ENCODE measurements at regions not wholly inside any gene's neighbourhood (a gene's known extent, or its start where the extent isn't known, plus 50 kb on each side); places are given as distances from the start of the nearest gene placed in this dataset.
A peak's percentile ranks its signal among the peaks of the same experiment; 100 is the strongest.
"Not testable (repeated sequence)": the region's sequence is repeated elsewhere in the genome, so short reads cannot be mapped to it uniquely, and the experiment has no call there.

GRCh38 chr6:5892669-5893068, 114.1 kb downstream of the NRN1 start:
- no peak for TF ChIP-seq EZH2 (IDR thresholded peaks at IDR 0.05; ENCODE audit: insufficient read depth, low read length)
- TF ChIP-seq CTCF (IDR thresholded peaks at IDR 0.05; ENCODE audit: insufficient read depth, low read depth, low read length): no peak
- DNase-seq (ENCODE audit: low read depth) (no peak), FAIRE-seq (no peak)
- Mint-ChIP-seq H3K27ac (ENCODE audit: unreplicated experiment) (no peak overlapping the region), H3K36me3 (ENCODE audit: low read depth, unreplicated experiment) (no peaks in the 10 kb centered on the region), H3K9me3 (ENCODE audit: unreplicated experiment) (peaks cover 11% of the 10 kb centered on the region), H3K27me3 (ENCODE audit: low read depth, unreplicated experiment) (peaks cover 1% of the 10 kb centered on the region), H3K4me1 (ENCODE audit: low read depth, unreplicated experiment) (no peaks in the 10 kb centered on the region), H3K4me3 (ENCODE audit: unreplicated experiment) (peak overlapping the region; percentile 81)
- no peak overlapping the region for H2AFZ ChIP-seq (ENCODE audit: low read depth, low read length)
- no peaks in the 10 kb centered on the region for H3K27me3 ChIP-seq (ENCODE audit: insufficient read depth, low read length)
- H3K27ac ChIP-seq (ENCODE audit: low read depth, low read length): no peak overlapping the region
- H3K79me2 ChIP-seq (ENCODE audit: insufficient read depth, low read length): no peaks in the 10 kb centered on the region
- H3K4me1 ChIP-seq (ENCODE audit: insufficient read depth, low read length): no peaks in the 10 kb centered on the region
- H3K4me3 ChIP-seq (ENCODE audit: insufficient read depth, low read depth, low read length): no peak overlapping the region
- no peak overlapping the region for H3K9ac ChIP-seq (ENCODE audit: low read length)
- no peaks in the 10 kb centered on the region for H3K36me3 ChIP-seq (ENCODE audit: insufficient read depth, low read length)
- no peaks in the 10 kb centered on the region for H4K20me1 ChIP-seq (ENCODE audit: insufficient read depth, low read length)
- no peaks in the 10 kb centered on the region for H3K9me3 ChIP-seq (ENCODE audit: insufficient read depth, low read depth, low read length)
- H3K4me2 ChIP-seq (ENCODE audit: low read length): peak overlapping the region; percentile 34

- FAIRE-seq: no peak
- H3K36me3 ChIP-seq (ENCODE audit: insufficient read depth, low read length): no peaks in the 10 kb centered on the region
- H3K4me1 Mint-ChIP-seq (ENCODE audit: low read depth, unreplicated experiment): no peaks in the 10 kb centered on the region
- no peaks in the 10 kb centered on the region for H3K36me3 Mint-ChIP-seq (ENCODE audit: low read depth, unreplicated experiment)
- H3K4me3 ChIP-seq (ENCODE audit: insufficient read depth, low read depth, low read length): no peak overlapping the region
- peaks cover 23% of the 10 kb centered on the region for H3K27me3 Mint-ChIP-seq (ENCODE audit: low read depth, unreplicated experiment)
- no peak for DNase-seq (ENCODE audit: low read depth)
- H4K20me1 ChIP-seq (ENCODE audit: insufficient read depth, low read length): no peaks in the 10 kb centered on the region
- no peak overlapping the region for H3K4me2 ChIP-seq (ENCODE audit: low read length)
- no peaks in the 10 kb centered on the region for H3K9me3 ChIP-seq (ENCODE audit: insufficient read depth, low read depth, low read length)
- no peak overlapping the region for H3K4me3 Mint-ChIP-seq (ENCODE audit: unreplicated experiment)
- H3K79me2 ChIP-seq (ENCODE audit: insufficient read depth, low read length): no peaks in the 10 kb centered on the region
- no peaks in the 10 kb centered on the region for H3K9me3 Mint-ChIP-seq (ENCODE audit: unreplicated experiment)
- H3K27ac ChIP-seq (ENCODE audit: low read depth, low read length): no peak overlapping the region
- TF ChIP-seq CTCF (IDR thresholded peaks at IDR 0.05; ENCODE audit: insufficient read depth, low read depth, low read length) (no peak), EZH2 (IDR thresholded peaks at IDR 0.05; ENCODE audit: insufficient read depth, low read length) (no peak)
- H3K27me3 ChIP-seq (ENCODE audit: insufficient read depth, low read length): no peaks in the 10 kb centered on the region
- no peak overlapping the region for H3K9ac ChIP-seq (ENCODE audit: low read length)
- no peak overlapping the region for H2AFZ ChIP-seq (ENCODE audit: low read depth, low read length)
- no peak overlapping the region for H3K27ac Mint-ChIP-seq (ENCODE audit: unreplicated experiment)
- H3K4me1 ChIP-seq (ENCODE audit: insufficient read depth, low read length): no peaks in the 10 kb centered on the region
These were observed 127.9 kb downstream of the NRN1 start for GRCh38 chr6:5878792-5879191.

GRCh38 chr6:5876076-5876475, 130.6 kb downstream of the NRN1 start:
- no peak overlapping the region for H3K27ac ChIP-seq (ENCODE audit: low read depth, low read length)
- H3K27me3 Mint-ChIP-seq (ENCODE audit: low read depth, unreplicated experiment): peaks cover 21% of the 10 kb centered on the region
- H3K27me3 ChIP-seq (ENCODE audit: insufficient read depth, low read length): no peaks in the 10 kb centered on the region
- H3K4me3 Mint-ChIP-seq (ENCODE audit: unreplicated experiment): no peak overlapping the region
- DNase-seq (ENCODE audit: low read depth): no peak
- H3K9me3 Mint-ChIP-seq (ENCODE audit: unreplicated experiment): no peaks in the 10 kb centered on the region
- H3K4me1 ChIP-seq (ENCODE audit: insufficient read depth, low read length): no peaks in the 10 kb centered on the region
- no peaks in the 10 kb centered on the region for H3K36me3 Mint-ChIP-seq (ENCODE audit: low read depth, unreplicated experiment)
- H3K79me2 ChIP-seq (ENCODE audit: insufficient read depth, low read length): no peaks in the 10 kb centered on the region
- FAIRE-seq: no peak
- H3K4me1 Mint-ChIP-seq (ENCODE audit: low read depth, unreplicated experiment): no peaks in the 10 kb centered on the region
- H3K4me3 ChIP-seq (ENCODE audit: insufficient read depth, low read depth, low read length): no peak overlapping the region
- no peaks in the 10 kb centered on the region for H3K36me3 ChIP-seq (ENCODE audit: insufficient read depth, low read length)
- no peaks in the 10 kb centered on the region for H4K20me1 ChIP-seq (ENCODE audit: insufficient read depth, low read length)
- TF ChIP-seq CTCF (IDR thresholded peaks at IDR 0.05; ENCODE audit: insufficient read depth, low read depth, low read length): no peak
- TF ChIP-seq EZH2 (IDR thresholded peaks at IDR 0.05; ENCODE audit: insufficient read depth, low read length): no peak
- no peak overlapping the region for H2AFZ ChIP-seq (ENCODE audit: low read depth, low read length)
- H3K9me3 ChIP-seq (ENCODE audit: insufficient read depth, low read depth, low read length): no peaks in the 10 kb centered on the region
- no peak overlapping the region for H3K27ac Mint-ChIP-seq (ENCODE audit: unreplicated experiment)
- H3K9ac ChIP-seq (ENCODE audit: low read length): no peak overlapping the region
- no peak overlapping the region for H3K4me2 ChIP-seq (ENCODE audit: low read length)

GRCh38 chr6:5873976-5874375, 132.7 kb downstream of the NRN1 start:
- not testable (repeated sequence) for H3K36me3 Mint-ChIP-seq (ENCODE audit: low read depth, unreplicated experiment); H3K4me3 ChIP-seq (ENCODE audit: insufficient read depth, low read depth, low read length); DNase-seq (ENCODE audit: low read depth); H3K4me1 ChIP-seq (ENCODE audit: insufficient read depth, low read length); H2AFZ ChIP-seq (ENCODE audit: low read depth, low read length); H3K27ac Mint-ChIP-seq (ENCODE audit: unreplicated experiment); H3K9me3 Mint-ChIP-seq (ENCODE audit: unreplicated experiment); H3K9me3 ChIP-seq (ENCODE audit: insufficient read depth, low read depth, low read length); H3K27me3 ChIP-seq (ENCODE audit: insufficient read depth, low read length); H3K4me1 Mint-ChIP-seq (ENCODE audit: low read depth, unreplicated experiment); H3K9ac ChIP-seq (ENCODE audit: low read length); H3K36me3 ChIP-seq (ENCODE audit: insufficient read depth, low read length); H4K20me1 ChIP-seq (ENCODE audit: insufficient read depth, low read length); FAIRE-seq; H3K27ac ChIP-seq (ENCODE audit: low read depth, low read length); H3K4me2 ChIP-seq (ENCODE audit: low read length); H3K79me2 ChIP-seq (ENCODE audit: insufficient read depth, low read length); H3K4me3 Mint-ChIP-seq (ENCODE audit: unreplicated experiment)
- peaks cover 15% of the 10 kb centered on the region for H3K27me3 Mint-ChIP-seq (ENCODE audit: low read depth, unreplicated experiment)
